Endothelial cell of umbilical vein (primary cell): ENCODE measurements at regions not wholly inside any gene's neighbourhood (a gene's known extent, or its start where the extent isn't known, plus 50 kb on each side); places are given as distances from the start of the nearest gene placed in this dataset.

Source experiments
- BruUV-seq: library from RNA; stranded (reverse); fragments of 400-500 nt; replicated peaks from 2 replicates; lab custom pipeline; 2021; lab: Mats Ljungman, UMichigan
- CTCF ChIA-PET: fragments of 300-600, 350-600 bp; sonication (Branson Sonifier 250); formaldehyde crosslinking; loops from one replicate; lab custom pipeline; 2021; ENCODE audit warnings: antibody characterized with exemption, inconsistent platforms; lab: Charles Lee
- POLR2A ChIA-PET: fragments of 300-600, 350-600 bp; sonication (Branson Sonifier 250); formaldehyde crosslinking; loops from one replicate; lab custom pipeline; 2021; ENCODE audit warnings: antibody characterized with exemption, inconsistent platforms; lab: Charles Lee
- DNase-seq: peaks from one replicate; pipeline ENCODE4 v3.0.0-alpha.2; 2011; ENCODE audit warnings: low read depth, low spot score
- FAIRE-seq: peaks from 2 replicates; lab custom pipeline; 2011; peaks lifted over from hg19 to GRCh38; lab: Jason Lieb, UNC
- H2AFZ ChIP-seq: 2 replicates; pipeline ENCODE4 v1.6.0; 2012; ENCODE audit warnings: low read depth, low read length, control low read depth, inconsistent platforms
- H3K27ac ChIP-seq: 2 replicates; pipeline ENCODE4 v1.5.1; 2011; ENCODE audit warnings: low read depth, mild to moderate bottlenecking, control low read depth, low read length, moderate library complexity; ENCODE audit not compliant: insufficient read depth
- H3K27me3 ChIP-seq, 2 experiments: 2 replicates each; pipeline versions ENCODE4 v1.6.0 to v1.6.1; 2011; ENCODE audit warnings: low read length in 2 of 2, mixed read lengths in 1 of 2; ENCODE audit not compliant: control insufficient read depth in 2 of 2, insufficient read depth in 2 of 2
- H3K36me3 ChIP-seq, 2 experiments: 2 replicates in 1 of 2; 3 replicates in 1 of 2; pipeline ENCODE4 v1.5.1; 2011; ENCODE audit warnings: low read length in 2 of 2, mild to moderate bottlenecking in 1 of 2, moderate library complexity in 1 of 2; ENCODE audit not compliant: control insufficient read depth in 2 of 2, insufficient read depth in 2 of 2; ENCODE audit errors: extremely low read depth in 1 of 2
- H3K4me1 ChIP-seq: 3 replicates; pipeline ENCODE4 v1.5.1; 2011; ENCODE audit warnings: mild to moderate bottlenecking, low read length; ENCODE audit not compliant: control insufficient read depth, insufficient read depth; ENCODE audit errors: extremely low read depth
- H3K4me2 ChIP-seq: 2 replicates; pipeline ENCODE4 v1.6.1; 2011; ENCODE audit warnings: low read length, control low read depth, mixed read lengths; ENCODE audit not compliant: insufficient read depth
- H3K4me3 ChIP-seq, 3 experiments: fragments of 200-600 bp in 1 of 3; sonication (generic), shearing (Covaris generic) in 1 of 3; replicated peaks in 1 of 3; 2 replicates each; pipeline ENCODE4 v1.5.1; 2011 to 2016; ENCODE audit warnings: control low read depth in 3 of 3, low read length in 3 of 3, mild to moderate bottlenecking in 2 of 3, inconsistent platforms in 1 of 3, low read depth in 1 of 3, moderate library complexity in 1 of 3; ENCODE audit not compliant: insufficient read depth in 1 of 3
- H3K79me2 ChIP-seq: 2 replicates; pipeline ENCODE4 v1.6.0; 2012; ENCODE audit warnings: low read length, inconsistent platforms; ENCODE audit not compliant: control insufficient read depth, insufficient read depth
- H3K9ac ChIP-seq: replicated peaks from 2 replicates; pipeline ENCODE3; 2011; ENCODE audit warnings: low read length, control low read depth; ENCODE audit not compliant: insufficient read depth; ENCODE audit errors: extremely low read depth
- H3K9me1 ChIP-seq: replicated peaks from 3 replicates; pipeline ENCODE4 v1.6.0; 2011; ENCODE audit warnings: mild to moderate bottlenecking, low read length; ENCODE audit not compliant: control insufficient read depth, insufficient read depth; ENCODE audit errors: extremely low read depth
- H3K9me3 ChIP-seq: replicated peaks from 2 replicates; pipeline ENCODE4 v1.5.1; 2012; ENCODE audit warnings: low read length, inconsistent platforms; ENCODE audit not compliant: control insufficient read depth, insufficient read depth
- H4K20me1 ChIP-seq: replicated peaks from 2 replicates; pipeline ENCODE3; 2011; ENCODE audit warnings: mild to moderate bottlenecking, low read length; ENCODE audit not compliant: control insufficient read depth, insufficient read depth; ENCODE audit errors: extremely low read depth
- EZH2 ChIP-seq: IDR thresholded peaks from 2 replicates; pipeline ENCODE4 v1.6.1; 2012; ENCODE audit warnings: borderline replicate concordance, low read depth, mild to moderate bottlenecking, moderate library complexity, low read length, inconsistent platforms; ENCODE audit not compliant: severe bottlenecking
- FOS ChIP-seq: IDR thresholded peaks from 2 replicates; pipeline ENCODE4 v1.6.1; 2011; ENCODE audit warnings: mild to moderate bottlenecking, low read length, moderate library complexity, borderline replicate concordance; ENCODE audit not compliant: insufficient read depth
- GATA2 ChIP-seq: IDR thresholded peaks from 2 replicates; pipeline ENCODE4 v1.7.0; 2011; ENCODE audit warnings: low read depth, mild to moderate bottlenecking, moderate library complexity, mixed read lengths, low read length; ENCODE audit not compliant: insufficient read length, insufficient read depth
- JUN ChIP-seq: IDR thresholded peaks from 2 replicates; pipeline ENCODE4 v1.6.1; 2011; ENCODE audit warnings: borderline replicate concordance, low read depth; ENCODE audit not compliant: insufficient read length, insufficient read depth
- MYC ChIP-seq: IDR thresholded peaks from one replicate; pipeline ENCODE4 v1.6.1; 2011; ENCODE audit warnings: mild to moderate bottlenecking, low read depth, low read length
- POLR2A ChIP-seq: IDR thresholded peaks from 2 replicates; pipeline ENCODE4 v1.6.1; 2012; ENCODE audit warnings: low read depth, mild to moderate bottlenecking, control low read depth, low read length
- POLR2AphosphoS5 ChIP-seq: IDR thresholded peaks from 2 replicates; pipeline ENCODE4 v1.6.1; 2012; ENCODE audit warnings: low read depth, mild to moderate bottlenecking, control low read depth, low read length, moderate library complexity; ENCODE audit not compliant: insufficient read depth
- dilution Hi-C: fragments of 300-500 bp; cut with MboI; formaldehyde crosslinking; loops from one replicate; pipeline ENCODE4 v1.15.0; 2019; ENCODE audit warnings: low sequenced_read_pairs; ENCODE audit not compliant: extremely low pct_ligation_motif_present
- intact Hi-C: fragments of 100-400 bp; cut with micrococcal nuclease; formaldehyde crosslinking; loops from one replicate; pipeline ENCODE4 v1.10.0; 2022
- TF ChIP-seq, protein P1 (sequence below), 2 donors: IDR thresholded peaks; 1 replicate in 1 of 2; 2 replicates in 1 of 2; pipeline ENCODE4 v1.5.1; 2011; ENCODE audit warnings: low read length in 2 of 2, mild to moderate bottlenecking in 2 of 2, moderate library complexity in 2 of 2, control low read depth in 1 of 2, inconsistent platforms in 1 of 2, low read depth in 1 of 2; ENCODE audit not compliant: insufficient read depth in 1 of 2; ENCODE audit errors: extremely low read depth in 1 of 2
- TF ChIP-seq, protein P2 (sequence below): IDR thresholded peaks from 2 replicates; pipeline ENCODE4 v1.6.1; 2011; ENCODE audit not compliant: insufficient read depth, insufficient read length

DNA sequence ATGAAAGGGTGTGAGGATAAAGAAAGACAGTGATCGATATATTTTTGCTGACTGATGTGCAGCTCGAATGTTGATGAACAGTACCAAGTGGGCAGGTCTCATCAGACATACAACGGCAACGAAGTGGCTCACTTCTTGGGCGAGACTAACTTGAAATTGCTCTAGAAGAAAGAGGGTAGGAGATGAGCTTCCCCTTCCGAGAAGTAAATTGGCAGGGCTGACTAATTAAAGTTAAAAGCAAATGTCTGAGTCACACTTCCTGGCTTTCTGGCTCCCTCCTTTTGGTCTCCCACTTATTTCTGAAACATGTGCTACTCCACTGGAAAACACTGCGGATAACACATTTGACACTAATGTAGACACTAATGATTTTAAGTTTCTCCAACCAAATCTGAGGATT lies 228.3 kb downstream of the ABHD5 start:
- DNase-seq: peak; percentile 33
- Histone ChIP-seq H3K79me2 (no peaks in the 10 kb centered on the region), H3K9me1 (no peaks in the 10 kb centered on the region), H2AFZ (no peak overlapping the region), H3K27ac (no peak overlapping the region), H3K4me1 (no peaks in the 10 kb centered on the region), H4K20me1 (no peaks in the 10 kb centered on the region), H3K27me3 (peaks cover 9 to 24% of the 10 kb centered on the region in 2 experiments), H3K36me3 (no peaks in the 10 kb centered on the region), H3K9me3 (no peaks in the 10 kb centered on the region), H3K9ac (no peak overlapping the region), H3K4me2 (no peak overlapping the region), H3K4me3 (no peak overlapping the region)
- intact Hi-C loops: no loop called here
- TF ChIP-seq POLR2A (no peak), FOS (peak; percentile 24)
- ChIA-PET POLR2A (no interaction called here), CTCF (no interaction called here)
- peak; percentile 42 for FAIRE-seq
- BruUV-seq: no TSS peak
- dilution Hi-C loops: no loop called here

DNA sequence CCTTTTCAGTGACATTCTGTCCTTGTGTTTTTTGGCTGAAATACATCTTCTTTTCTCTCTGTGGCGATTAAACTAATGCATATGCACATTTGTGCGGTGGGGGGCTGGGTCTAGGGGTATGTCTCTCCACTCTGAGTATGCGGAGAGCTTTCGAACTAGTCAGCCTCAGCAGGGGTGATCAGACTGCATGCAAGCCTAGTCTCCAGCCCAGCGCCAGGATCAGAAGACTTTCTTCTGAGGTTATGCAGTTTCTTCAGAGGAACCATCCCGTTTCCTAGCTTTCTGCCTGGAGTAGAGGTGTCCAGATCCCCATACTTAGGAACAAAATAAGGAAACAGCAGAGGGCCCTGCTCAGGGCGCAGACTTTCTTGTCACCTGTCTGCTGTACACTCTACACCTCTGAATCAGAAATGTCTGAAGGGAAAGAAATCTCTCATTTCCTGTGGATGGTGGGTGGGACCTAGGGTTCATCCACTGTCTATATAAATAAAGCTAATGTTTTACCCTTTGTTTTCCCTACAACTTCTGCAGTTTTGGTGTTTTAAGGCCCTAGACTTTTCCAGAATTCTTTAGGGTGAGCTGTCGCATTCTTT lies 230.4 kb downstream of the ABHD5 start:
- H3K27me3 ChIP-seq: peaks cover 14 to 27% of the 10 kb centered on the region in 2 experiments
- POLR2A ChIA-PET: no interaction called here
- TF ChIP-seq POLR2AphosphoS5 (no peak), POLR2A (no peak), GATA2 (no peak), FOS (no peak), JUN (no peak), EZH2 (no peak), MYC (no peak)
- TF ChIP-seq, protein P1, sequence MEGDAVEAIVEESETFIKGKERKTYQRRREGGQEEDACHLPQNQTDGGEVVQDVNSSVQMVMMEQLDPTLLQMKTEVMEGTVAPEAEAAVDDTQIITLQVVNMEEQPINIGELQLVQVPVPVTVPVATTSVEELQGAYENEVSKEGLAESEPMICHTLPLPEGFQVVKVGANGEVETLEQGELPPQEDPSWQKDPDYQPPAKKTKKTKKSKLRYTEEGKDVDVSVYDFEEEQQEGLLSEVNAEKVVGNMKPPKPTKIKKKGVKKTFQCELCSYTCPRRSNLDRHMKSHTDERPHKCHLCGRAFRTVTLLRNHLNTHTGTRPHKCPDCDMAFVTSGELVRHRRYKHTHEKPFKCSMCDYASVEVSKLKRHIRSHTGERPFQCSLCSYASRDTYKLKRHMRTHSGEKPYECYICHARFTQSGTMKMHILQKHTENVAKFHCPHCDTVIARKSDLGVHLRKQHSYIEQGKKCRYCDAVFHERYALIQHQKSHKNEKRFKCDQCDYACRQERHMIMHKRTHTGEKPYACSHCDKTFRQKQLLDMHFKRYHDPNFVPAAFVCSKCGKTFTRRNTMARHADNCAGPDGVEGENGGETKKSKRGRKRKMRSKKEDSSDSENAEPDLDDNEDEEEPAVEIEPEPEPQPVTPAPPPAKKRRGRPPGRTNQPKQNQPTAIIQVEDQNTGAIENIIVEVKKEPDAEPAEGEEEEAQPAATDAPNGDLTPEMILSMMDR (IDR thresholded peaks at IDR 0.05; ENCODE audit: extremely low read depth in 1 of 2, insufficient read depth in 1 of 2, low read depth in 1 of 2, low read length in 2 of 2): no peak
- TF ChIP-seq, protein P2, sequence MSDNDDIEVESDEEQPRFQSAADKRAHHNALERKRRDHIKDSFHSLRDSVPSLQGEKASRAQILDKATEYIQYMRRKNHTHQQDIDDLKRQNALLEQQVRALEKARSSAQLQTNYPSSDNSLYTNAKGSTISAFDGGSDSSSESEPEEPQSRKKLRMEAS: no peak
- no peaks in the 10 kb centered on the region for H3K9me1 ChIP-seq
- no peaks in the 10 kb centered on the region for H4K20me1 ChIP-seq
- H3K36me3 ChIP-seq: no peaks in the 10 kb centered on the region
- dilution Hi-C loops (no loop called here), intact Hi-C loops (no loop called here)
- H3K9ac ChIP-seq: no peak overlapping the region
- no peak overlapping the region for H3K4me2 ChIP-seq
- no peaks in the 10 kb centered on the region for H3K9me3 ChIP-seq
- H3K4me3 ChIP-seq: no peak overlapping the region
- CTCF ChIA-PET: interaction anchor here (2.4 kb wide), 1 partner anchor 65 kb away, joined by 11 read pairs; no protein-coding TSS in a partner anchor
- BruUV-seq: no TSS peak
- no peaks in the 10 kb centered on the region for H3K4me1 ChIP-seq
- no peak overlapping the region for H3K27ac ChIP-seq
- H2AFZ ChIP-seq: no peak overlapping the region
- no peaks in the 10 kb centered on the region for H3K79me2 ChIP-seq
- FAIRE-seq (no peak), DNase-seq (no peak)
